Inflammatory macrophage treated with lipopolysaccharide for 4 hours (primary cell): ENCODE measurements at regions not wholly inside any gene's neighbourhood (a gene's known extent, or its start where the extent isn't known, plus 50 kb on each side); places are given as distances from the start of the nearest gene placed in this dataset.
"Not testable (repeated sequence)": the region's sequence is repeated elsewhere in the genome, so short reads cannot be mapped to it uniquely, and the experiment has no call there.

Experiments used
- DNase-seq: peaks from one replicate; pipeline ENCODE4 v3.0.0-alpha.2; 2020

DNA sequence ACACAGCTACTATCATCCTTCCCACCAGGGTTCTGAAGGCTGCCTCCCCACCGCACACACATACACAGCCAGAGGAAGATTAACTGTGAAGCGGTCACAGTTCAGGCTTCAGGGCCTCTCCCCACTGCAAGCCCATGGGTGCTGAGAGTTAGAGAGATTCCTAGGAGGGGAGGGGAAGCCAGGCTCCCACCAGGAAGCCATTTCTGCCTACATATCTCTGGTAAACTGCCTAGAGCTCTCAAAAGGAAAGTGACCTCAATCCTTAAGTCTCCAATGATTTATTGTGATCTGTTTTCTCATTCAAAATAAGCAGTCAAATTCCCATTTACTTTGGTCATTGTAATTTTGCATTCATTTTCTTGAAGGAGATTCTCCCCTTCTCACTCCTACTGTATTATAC is 141.0 kb upstream of the BNIP2 start:
- DNase-seq = no peak

GRCh38 chr15:59828861-59829260 is 139.7 kb upstream of the BNIP2 start:
- DNase-seq = no peak

GRCh38 chr15:59828263-59828662 is 139.1 kb upstream of the BNIP2 start:
- no peak for DNase-seq

- no peak for DNase-seq
Measured at GRCh38 chr15:59825901-59826300, 136.8 kb upstream of the BNIP2 start.

DNA sequence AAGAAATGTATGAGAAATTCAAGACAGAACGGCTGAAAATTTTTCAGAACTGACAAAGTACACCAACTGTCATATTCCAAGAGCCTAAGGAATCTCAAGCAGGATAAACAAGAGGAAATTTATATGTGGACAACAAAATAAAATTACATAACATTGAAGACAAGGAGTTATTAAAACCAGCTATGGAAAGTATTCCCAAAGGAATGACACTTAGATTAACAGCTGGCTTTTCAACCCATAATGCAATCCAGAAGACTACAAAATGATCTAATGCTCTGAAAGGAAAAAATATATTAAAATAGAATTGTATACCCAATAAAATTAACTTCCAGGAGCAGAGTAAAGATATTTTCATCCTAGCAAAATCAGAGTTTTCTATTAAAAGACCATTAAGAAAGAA is 132.2 kb upstream of the BNIP2 start:
- no peak for DNase-seq

- DNase-seq = no peak
Measured at GRCh38 chr15:59819092-59819491, 130.0 kb upstream of the BNIP2 start.

DNA sequence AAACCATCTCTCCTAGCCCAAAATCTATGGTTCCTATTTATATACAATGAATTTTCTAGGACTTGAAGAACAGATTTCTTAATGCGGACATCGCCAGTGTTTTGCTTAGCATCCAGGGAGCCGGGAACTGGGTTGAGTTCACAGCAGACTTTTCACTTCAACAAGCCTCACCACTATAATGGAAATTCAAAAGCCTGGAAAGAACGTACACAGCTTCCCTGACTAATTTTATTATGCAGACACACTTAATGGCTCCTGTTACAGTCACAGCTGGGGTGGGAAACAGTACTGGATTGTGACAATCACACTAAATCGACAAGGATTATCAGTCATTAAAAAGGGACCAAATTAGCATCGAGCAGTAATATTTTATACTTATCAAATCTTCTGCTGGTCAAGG is 129.2 kb upstream of the BNIP2 start:
- no peak for DNase-seq

GRCh38 chr15:59817834-59818233 is 128.7 kb upstream of the BNIP2 start:
- no peak for DNase-seq

DNA sequence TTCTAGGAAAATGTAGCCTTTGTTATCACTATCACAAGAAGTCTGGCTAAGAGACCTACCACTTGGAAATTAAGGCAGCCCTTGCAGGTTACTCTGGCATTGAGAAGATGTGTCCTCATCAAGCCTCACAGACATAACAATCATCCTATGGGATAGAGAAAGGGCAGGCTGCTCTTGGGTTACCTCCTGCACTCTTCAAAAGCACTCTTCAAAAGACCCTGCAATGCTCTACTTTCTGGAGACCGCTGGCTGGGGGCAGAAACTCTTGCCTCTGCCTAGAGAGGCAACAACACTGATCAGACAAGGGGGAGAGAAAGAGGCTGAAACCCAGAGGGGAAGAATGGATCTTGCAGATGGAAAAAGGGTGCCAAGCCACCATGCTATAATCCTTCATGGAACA is 127.9 kb upstream of the BNIP2 start:
- DNase-seq = no peak

GRCh38 chr15:59814409-59814808 is 125.3 kb upstream of the BNIP2 start:
- no peak for DNase-seq

GRCh38 chr15:59812889-59813288 is 123.8 kb upstream of the BNIP2 start:
- DNase-seq = no peak

GRCh38 chr15:59812250-59812870 is 123.2 kb upstream of the BNIP2 start:
- DNase-seq = no peak

DNA sequence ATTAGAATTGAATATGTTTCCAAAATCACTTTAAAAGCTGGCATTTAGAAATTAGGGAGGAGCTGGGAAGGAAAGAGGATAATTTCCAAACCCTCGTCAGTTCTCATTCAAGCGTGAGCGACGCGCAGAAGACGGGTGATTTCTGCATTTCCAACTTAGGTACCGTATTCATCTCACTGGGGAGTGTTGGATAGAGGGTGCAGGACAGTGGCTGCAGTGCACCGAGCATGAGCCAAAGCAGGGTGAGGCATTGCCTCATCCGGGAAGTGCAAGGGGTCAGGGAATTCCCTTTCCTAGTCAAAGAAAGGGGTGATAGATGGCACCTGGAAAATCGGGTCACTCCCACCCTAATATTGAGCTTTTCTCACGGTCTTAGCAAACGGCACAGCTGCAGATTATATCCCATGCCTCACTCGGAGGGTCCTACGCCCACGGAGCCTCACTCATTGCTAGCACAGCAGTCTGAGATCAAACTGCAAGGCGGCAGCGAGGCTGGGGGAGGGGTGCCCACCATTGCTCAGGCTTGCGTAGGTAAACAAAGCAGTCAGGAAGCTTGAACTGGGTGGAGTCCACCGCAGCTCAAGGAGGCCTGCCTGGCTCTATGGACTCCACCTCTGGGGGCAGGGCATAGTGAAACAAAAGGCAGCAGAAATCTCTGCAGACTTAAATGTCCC is 114.3 kb upstream of the BNIP2 start:
- not testable (repeated sequence) for DNase-seq

GRCh38 chr15:59801649-59802048 is 112.5 kb upstream of the BNIP2 start:
- DNase-seq = no peak

GRCh38 chr15:59798605-59798917 is 109.4 kb upstream of the BNIP2 start:
- no peak for DNase-seq

- no peak for DNase-seq
Measured at GRCh38 chr15:59797756-59798604, 108.9 kb upstream of the BNIP2 start.

- no peak for DNase-seq
Measured at GRCh38 chr15:59794229-59794886, 105.2 kb upstream of the BNIP2 start.

DNA sequence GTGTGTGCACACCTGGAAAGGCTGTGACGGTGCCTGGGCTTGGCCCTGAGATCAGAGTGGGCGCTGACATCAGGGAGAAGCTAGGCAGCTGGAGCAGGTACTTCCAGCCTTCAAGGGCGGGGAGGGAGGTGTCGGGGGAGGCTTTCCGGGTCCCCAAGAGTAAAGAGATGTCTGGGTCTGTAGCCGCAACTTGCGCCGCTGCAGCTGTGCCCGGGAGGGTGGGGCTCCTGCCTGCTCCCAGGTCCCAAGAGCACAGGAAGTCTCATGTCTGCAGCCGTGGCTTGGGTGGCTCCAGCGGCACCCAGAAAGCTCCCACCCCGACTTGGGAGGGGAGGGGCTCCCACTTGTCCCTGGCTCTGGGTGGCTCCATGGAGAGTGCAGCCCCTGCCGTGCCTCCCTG is 103.2 kb upstream of the BNIP2 start:
- DNase-seq = no peak

DNA sequence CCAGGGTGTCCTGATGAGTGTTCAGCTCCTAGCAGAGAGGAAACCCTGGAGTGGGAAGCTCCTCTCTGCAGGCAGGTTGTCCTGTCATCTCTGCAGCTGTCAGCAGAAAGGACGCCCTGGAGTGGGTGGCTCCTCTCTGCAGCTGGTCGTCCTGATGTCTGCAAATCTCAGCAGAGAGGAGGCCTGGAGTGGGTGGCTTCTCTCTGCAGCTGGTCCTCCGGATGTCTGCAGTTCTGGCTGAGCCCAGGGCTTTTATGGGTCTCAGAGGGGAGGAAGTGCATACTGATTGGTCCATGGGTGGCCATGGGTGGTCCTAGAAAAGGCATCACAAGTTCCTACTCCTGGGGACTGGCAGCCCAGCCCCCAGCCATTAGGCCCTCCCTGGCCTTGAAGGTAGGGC is 102.6 kb upstream of the BNIP2 start:
- no peak for DNase-seq

DNA sequence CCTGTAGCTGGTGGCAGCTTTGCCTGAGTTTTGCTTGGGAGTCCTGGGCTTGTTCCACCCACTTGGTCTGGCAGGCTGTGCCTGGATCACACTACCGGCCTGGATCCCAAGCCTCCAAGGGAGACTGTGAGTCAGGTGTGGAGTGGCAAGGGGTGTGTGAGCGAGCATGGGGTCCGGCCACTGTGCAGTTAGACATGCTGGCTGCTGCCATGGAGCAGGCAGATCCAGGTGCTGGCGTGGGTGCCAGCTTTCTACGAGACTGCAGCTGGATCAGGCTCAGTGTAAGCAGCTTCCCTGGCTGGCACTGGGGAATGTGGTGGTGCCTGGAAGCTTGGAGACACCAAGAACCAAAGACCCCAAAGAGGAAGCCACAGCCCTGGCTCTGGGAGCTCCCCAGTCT is 102.0 kb upstream of the BNIP2 start:
- no peak for DNase-seq

GRCh38 chr15:59786466-59786865 is 97.3 kb upstream of the BNIP2 start:
- DNase-seq = not testable (repeated sequence)

DNA sequence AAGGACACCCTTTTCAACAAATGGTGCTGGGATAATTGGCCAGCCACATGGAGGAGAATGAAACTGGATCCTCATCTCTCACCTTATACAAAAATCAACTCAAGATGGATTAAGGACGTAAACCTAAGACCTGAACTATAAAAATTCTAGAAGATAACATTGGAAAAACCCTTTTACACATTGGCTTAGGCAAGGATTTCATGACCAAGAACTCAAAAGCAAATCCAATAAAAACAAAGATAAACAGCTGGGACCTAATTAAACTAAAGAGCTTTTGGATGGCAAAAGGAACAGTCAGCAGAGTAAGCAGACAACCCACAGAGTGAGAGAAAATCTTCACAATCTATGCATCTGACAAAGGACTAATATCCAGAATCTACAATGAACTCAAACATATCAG is 96.9 kb upstream of the BNIP2 start:
- DNase-seq = not testable (repeated sequence)

GRCh38 chr15:59783774-59784520 is 94.8 kb upstream of the BNIP2 start:
- DNase-seq = not testable (repeated sequence)
